Tibial nerve (tissue), 4 donors: ENCODE measurements at regions not wholly inside any gene's neighbourhood (a gene's known extent, or its start where the extent isn't known, plus 50 kb on each side); places are given as distances from the start of the nearest gene placed in this dataset.

Experiments used
- CTCF ChIP-seq, 5 experiments: fragments of 200-600 bp in 3 of 5; fragments of 450-650 bp in 2 of 5; sonication (generic) in 3 of 5; IDR thresholded peaks; one replicate each; pipeline ENCODE4 v1.5.1; 2016 to 2019; ENCODE audit warnings: antibody characterized with exemption in 5 of 5, mild to moderate bottlenecking in 3 of 5, moderate library complexity in 2 of 5
- EP300 ChIP-seq, 2 donors: sonication (generic); formaldehyde crosslinking; IDR thresholded peaks; one replicate each; pipeline ENCODE4 v1.6.1; 2017; ENCODE audit warnings: antibody characterized with exemption in 2 of 2, mild to moderate bottlenecking in 1 of 2
- POLR2A ChIP-seq, 2 donors: fragments of 450-650 bp; IDR thresholded peaks; one replicate each; pipeline ENCODE4 v1.6.1; 2017; ENCODE audit warnings: antibody characterized with exemption in 2 of 2, mild to moderate bottlenecking in 2 of 2, moderate library complexity in 2 of 2

DNA sequence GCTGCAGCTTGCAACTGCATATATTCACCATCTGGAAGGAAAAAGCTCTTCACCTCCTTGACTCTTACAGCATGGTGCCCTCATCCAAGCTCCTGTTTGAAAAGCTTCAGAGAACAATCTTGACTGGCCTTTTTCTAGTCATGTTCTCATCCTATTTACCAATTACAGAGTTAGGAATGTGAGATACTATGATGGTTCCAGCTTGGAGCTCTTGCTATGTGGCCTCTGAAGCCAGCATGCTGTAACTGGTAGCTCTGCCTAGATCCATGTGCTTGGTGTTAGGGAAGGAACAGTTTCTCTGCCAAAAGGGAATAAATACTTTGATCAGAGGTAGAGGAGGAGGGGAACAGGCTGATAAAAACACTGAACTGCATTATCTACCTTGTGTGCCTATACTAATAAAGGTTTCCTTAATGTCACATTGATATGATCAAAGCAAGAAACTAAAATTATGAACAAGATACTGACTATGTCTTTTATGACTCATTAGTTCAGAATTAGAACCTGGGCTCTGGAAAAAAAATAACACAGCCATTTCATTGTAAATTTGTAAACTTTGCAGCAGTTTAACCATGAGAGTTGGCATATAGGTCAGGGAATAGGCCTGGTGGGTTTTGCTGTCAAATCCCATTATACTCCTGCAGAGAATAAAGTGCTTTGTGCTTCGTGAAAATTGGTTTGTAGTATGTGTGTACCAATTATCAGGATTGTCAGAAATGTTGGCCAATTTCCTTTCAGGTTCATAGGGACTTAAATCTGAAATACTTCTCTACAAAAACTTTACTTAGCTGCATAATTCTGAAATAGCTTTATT is 92.7 kb downstream of the LEPR start:
- TF ChIP-seq CTCF (IDR thresholded peaks at IDR 0.05) (no peak), POLR2A (IDR thresholded peaks at IDR 0.05) (no peak), EP300 (IDR thresholded peaks at IDR 0.05) (no peak)
